ACC112 (cell line): ENCODE measurements at regions not wholly inside any gene's neighbourhood (a gene's known extent, or its start where the extent isn't known, plus 50 kb on each side); places are given as distances from the start of the nearest gene placed in this dataset.

Experiments used
- H2AFZ ChIP-seq: fragments of 200-600 bp; sonication (generic); one replicate; pipeline ENCODE4 v1.6.0; 2017; ENCODE audit warnings: antibody characterized with exemption, low read length; ENCODE audit not compliant: unreplicated experiment
- H3K27ac ChIP-seq: fragments of 200-600 bp; sonication (generic); 2 replicates; pipeline ENCODE4 v1.5.1; 2014; ENCODE audit warnings: low read depth, mild to moderate bottlenecking, antibody characterized with exemption, low read length, moderate library complexity
- H3K27me3 ChIP-seq: fragments of 200-600 bp; sonication (generic); 2 replicates; pipeline ENCODE4 v1.6.1; 2014; ENCODE audit warnings: mild to moderate bottlenecking, antibody characterized with exemption, low read length, moderate library complexity, mixed read lengths; ENCODE audit not compliant: insufficient read depth
- H3K36me3 ChIP-seq: fragments of 200-600 bp; sonication (generic); 2 replicates; pipeline ENCODE4 v1.6.1; 2016; ENCODE audit warnings: mild to moderate bottlenecking, antibody characterized with exemption, low read length, moderate library complexity, mixed read lengths; ENCODE audit not compliant: insufficient read depth
- H3K4me1 ChIP-seq: fragments of 200-600 bp; sonication (generic); one replicate; pipeline ENCODE4 v1.6.1; 2016; ENCODE audit warnings: low read length, mixed read lengths; ENCODE audit not compliant: insufficient read depth, unreplicated experiment, control insufficient read depth
- H3K4me3 ChIP-seq: fragments of 200-600 bp; sonication (generic); 2 replicates; pipeline ENCODE4 v1.5.1; 2014; ENCODE audit warnings: mild to moderate bottlenecking, low read depth, low read length
- H3K79me2 ChIP-seq: fragments of 200-600 bp; sonication (generic); one replicate; pipeline ENCODE4 v1.6.0; 2016; ENCODE audit warnings: low read length; ENCODE audit not compliant: control insufficient read depth, unreplicated experiment, insufficient read depth

DNA sequence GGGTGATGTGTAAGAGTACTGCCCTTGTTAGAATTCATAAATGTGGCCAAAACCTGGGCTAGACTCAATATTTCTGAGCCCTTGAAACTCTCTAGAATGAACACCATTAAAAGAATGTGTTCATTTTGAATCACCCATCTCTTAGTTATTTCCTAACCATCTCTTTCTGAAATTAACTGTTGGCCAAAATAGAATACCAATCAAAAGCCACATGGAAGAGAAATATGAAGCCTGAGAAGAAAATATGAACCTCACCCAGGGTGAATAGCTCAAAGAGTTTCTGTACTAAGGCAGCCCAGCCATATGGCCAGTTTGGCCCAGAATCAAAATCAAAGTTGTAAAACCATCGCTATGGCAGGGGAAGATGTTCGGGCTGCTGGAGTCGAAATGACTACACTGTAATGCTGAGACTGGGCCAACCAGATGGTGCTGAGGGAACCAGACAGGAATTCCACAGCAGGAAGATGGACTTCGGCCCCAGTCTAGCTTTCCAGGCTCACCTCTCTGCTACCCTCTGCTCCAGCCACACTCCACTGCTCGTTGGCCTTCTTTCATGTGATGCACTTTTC, 154.3 kb upstream of the ZFHX3 start:
- Histone ChIP-seq H3K4me1 (peaks cover 15% of the 10 kb centered on the region), H3K27ac (peak overlapping the region; percentile 52), H3K4me3 (peak overlapping the region; percentile 37; the same call in 1 of the 2 replicates), H2AFZ (peak overlapping the region; percentile 35), H3K27me3 (no peaks in the 10 kb centered on the region), H3K79me2 (no peaks in the 10 kb centered on the region), H3K36me3 (no peaks in the 10 kb centered on the region)

DNA sequence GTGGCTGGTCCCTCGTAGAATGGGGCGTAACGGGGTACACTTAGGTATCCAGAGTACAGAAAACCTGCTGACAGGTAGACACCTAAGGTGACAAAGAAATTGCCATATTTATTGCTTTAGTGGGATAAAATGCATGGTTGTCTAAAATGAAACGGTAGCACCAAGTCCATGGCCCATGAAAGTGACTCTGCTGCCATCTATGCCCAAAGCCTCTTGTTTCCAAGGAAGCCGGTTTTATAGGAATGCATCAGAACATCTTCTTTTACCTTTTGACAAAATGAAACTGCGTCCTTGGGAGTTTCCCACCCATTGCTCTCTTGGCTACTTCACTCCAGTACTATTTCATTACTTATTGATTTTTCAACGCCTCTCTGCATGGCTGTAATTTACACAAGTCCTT, 151.3 kb upstream of the ZFHX3 start:
- no peak overlapping the region for H2AFZ ChIP-seq
- H3K4me3 ChIP-seq: no peak overlapping the region
- H3K4me1 ChIP-seq: peaks cover 15% of the 10 kb centered on the region
- no peaks in the 10 kb centered on the region for H3K27me3 ChIP-seq
- no peaks in the 10 kb centered on the region for H3K79me2 ChIP-seq
- H3K27ac ChIP-seq: no peak overlapping the region
- no peaks in the 10 kb centered on the region for H3K36me3 ChIP-seq

DNA sequence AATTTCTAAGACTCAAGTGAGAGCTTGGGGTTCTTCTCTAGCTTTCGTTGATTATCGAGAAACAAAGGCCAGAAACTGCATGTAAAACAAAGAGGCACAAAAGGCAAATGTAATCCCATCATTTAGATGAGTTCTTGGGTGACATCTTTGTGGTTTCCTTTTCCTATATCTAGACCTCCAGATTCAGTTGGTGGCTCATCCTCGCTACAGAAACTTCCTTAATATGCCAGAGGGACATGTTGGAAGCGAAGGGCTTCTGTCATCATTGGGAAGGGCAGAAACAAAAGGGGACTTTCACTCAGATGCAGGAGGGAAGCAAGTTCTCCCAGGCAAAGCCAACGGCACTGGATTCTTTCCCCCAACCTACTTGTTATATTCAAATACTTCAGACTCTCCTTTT, 150.6 kb upstream of the ZFHX3 start:
- no peak overlapping the region for H3K4me3 ChIP-seq
- no peaks in the 10 kb centered on the region for H3K79me2 ChIP-seq
- H3K4me1 ChIP-seq: peaks cover 15% of the 10 kb centered on the region
- H3K27ac ChIP-seq: no peak overlapping the region
- no peak overlapping the region for H2AFZ ChIP-seq
- no peaks in the 10 kb centered on the region for H3K36me3 ChIP-seq
- no peaks in the 10 kb centered on the region for H3K27me3 ChIP-seq

DNA sequence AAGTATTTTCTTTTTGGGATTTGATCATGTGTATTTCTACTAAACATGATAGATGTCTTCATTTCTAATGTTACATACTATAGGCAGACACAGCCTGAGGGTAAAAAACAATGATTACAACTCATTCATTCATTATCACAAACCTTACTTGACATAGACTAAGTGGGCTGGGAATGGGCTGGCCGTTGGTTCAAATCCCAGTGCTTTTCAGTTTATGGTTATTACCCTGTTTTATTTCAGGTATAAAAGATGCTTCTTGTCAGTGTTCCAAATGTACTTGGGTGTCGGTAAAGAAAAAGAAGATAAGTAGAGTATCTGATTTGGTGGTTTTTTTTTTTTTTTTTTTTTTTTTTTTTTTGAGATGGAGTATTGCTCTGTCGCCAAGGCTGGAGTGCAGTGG, 149.7 kb upstream of the ZFHX3 start:
- Histone ChIP-seq H3K27ac (no peak overlapping the region), H3K36me3 (no peaks in the 10 kb centered on the region), H3K27me3 (no peaks in the 10 kb centered on the region), H3K79me2 (no peaks in the 10 kb centered on the region), H3K4me1 (peaks cover 14% of the 10 kb centered on the region), H3K4me3 (no peak overlapping the region), H2AFZ (no peak overlapping the region)

DNA sequence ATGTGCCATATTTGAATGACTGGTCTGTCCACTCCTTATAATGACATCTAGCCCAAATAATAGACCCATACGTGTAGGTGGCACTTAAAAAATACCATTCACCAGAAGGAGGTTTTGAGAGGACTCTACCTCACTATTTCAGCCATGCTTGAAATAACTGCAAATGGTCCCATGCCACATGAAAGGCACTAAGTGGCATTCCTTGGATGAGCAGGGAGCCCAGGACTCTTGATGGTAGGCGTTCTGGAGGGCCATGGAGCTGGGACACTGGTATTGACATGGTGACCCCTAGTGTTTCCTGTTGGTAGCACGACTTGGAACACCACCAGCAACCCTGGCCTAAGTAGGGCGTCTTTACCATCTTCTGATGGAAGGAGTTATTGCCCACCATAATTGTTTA, 148.7 kb upstream of the ZFHX3 start:
- Histone ChIP-seq H3K36me3 (no peaks in the 10 kb centered on the region), H2AFZ (no peak overlapping the region), H3K27me3 (no peaks in the 10 kb centered on the region), H3K4me3 (no peak overlapping the region), H3K4me1 (peaks cover 4% of the 10 kb centered on the region), H3K79me2 (no peaks in the 10 kb centered on the region), H3K27ac (no peak overlapping the region)

DNA sequence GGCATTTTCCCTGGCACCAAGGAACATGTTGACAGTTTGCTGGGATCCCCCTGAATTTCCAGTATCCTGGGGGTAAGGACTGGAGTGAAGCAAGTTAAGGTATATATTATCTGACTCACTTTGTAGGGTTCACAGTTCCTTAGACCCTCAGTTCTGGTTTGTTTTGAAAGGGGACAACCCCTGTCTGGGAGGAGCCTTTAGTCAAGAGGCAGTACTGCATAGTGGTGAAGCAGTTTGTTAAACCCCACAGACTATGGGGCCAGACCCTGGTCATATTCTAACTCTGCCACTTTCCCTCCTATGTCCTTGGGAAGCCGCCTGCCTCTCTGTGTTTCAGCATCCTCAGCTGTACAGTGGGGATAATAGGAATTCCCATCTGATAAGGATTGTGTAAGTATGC, 145.5 kb upstream of the ZFHX3 start:
- Histone ChIP-seq H3K36me3 (no peaks in the 10 kb centered on the region), H3K79me2 (no peaks in the 10 kb centered on the region), H3K4me3 (no peak overlapping the region), H3K27ac (no peak overlapping the region), H2AFZ (no peak overlapping the region), H3K4me1 (no peaks in the 10 kb centered on the region), H3K27me3 (peaks cover 3% of the 10 kb centered on the region; the same call in 1 of the 2 replicates)

DNA sequence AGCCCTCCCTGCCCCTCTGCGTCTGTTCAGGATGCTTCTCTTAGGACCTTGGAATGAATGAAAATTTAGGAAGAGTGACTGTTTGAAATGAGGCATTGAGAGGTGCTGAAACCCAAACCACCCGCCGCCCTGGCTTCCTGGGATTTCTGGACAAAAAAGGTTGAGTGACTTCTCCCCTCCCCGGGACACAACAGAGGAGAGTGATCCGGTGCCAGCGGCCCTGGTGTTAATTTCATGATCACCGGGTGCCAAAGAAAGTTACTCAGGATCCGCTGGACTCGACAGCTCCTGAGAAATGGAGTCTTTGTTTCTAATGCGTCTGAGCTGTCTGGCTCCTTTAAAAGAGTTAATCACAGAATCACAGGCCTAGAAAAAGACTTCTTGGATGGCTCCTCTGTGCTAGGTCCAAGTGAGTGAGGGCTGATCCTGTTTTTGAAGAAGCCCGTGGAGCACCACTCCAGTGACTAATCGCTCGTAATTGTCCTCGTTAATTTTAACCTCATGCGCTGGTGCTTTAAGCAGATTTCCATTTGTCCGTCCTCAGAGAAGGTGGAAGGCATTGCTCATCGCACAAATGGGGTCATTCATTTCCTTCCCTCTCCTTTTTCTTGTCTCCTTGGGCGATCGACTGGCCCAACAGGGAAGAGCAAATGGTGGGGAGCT, 144.4 kb upstream of the ZFHX3 start:
- Histone ChIP-seq H3K27ac (no peak overlapping the region), H3K36me3 (no peaks in the 10 kb centered on the region), H3K27me3 (peaks cover 3% of the 10 kb centered on the region; the same call in 1 of the 2 replicates), H3K4me1 (no peaks in the 10 kb centered on the region), H2AFZ (no peak overlapping the region), H3K79me2 (no peaks in the 10 kb centered on the region), H3K4me3 (no peak overlapping the region)

DNA sequence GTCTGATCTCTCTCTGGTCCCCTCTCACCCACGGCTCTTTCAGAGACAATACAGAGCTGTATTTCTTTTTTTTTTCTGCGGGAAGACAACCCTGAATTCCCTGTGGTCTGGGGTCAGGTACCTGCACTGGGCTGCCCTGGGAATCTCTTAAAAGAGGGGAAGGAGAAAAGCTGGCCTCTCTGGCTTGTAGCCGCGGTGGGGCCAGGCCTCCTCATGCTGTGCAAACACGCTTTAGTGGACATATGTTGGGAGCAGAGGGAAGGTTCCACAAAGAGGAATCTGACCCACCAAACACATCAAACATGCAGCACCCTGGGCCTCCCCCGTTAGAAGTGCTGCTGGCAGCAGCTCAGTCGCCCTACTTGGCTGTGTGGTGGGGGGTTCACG, 143.7 kb upstream of the ZFHX3 start:
- H3K27ac ChIP-seq: no peak overlapping the region
- no peak overlapping the region for H2AFZ ChIP-seq
- H3K36me3 ChIP-seq: no peaks in the 10 kb centered on the region
- H3K27me3 ChIP-seq: peaks cover 3% of the 10 kb centered on the region; the same call in 1 of the 2 replicates
- no peaks in the 10 kb centered on the region for H3K79me2 ChIP-seq
- no peaks in the 10 kb centered on the region for H3K4me1 ChIP-seq
- H3K4me3 ChIP-seq: no peak overlapping the region

DNA sequence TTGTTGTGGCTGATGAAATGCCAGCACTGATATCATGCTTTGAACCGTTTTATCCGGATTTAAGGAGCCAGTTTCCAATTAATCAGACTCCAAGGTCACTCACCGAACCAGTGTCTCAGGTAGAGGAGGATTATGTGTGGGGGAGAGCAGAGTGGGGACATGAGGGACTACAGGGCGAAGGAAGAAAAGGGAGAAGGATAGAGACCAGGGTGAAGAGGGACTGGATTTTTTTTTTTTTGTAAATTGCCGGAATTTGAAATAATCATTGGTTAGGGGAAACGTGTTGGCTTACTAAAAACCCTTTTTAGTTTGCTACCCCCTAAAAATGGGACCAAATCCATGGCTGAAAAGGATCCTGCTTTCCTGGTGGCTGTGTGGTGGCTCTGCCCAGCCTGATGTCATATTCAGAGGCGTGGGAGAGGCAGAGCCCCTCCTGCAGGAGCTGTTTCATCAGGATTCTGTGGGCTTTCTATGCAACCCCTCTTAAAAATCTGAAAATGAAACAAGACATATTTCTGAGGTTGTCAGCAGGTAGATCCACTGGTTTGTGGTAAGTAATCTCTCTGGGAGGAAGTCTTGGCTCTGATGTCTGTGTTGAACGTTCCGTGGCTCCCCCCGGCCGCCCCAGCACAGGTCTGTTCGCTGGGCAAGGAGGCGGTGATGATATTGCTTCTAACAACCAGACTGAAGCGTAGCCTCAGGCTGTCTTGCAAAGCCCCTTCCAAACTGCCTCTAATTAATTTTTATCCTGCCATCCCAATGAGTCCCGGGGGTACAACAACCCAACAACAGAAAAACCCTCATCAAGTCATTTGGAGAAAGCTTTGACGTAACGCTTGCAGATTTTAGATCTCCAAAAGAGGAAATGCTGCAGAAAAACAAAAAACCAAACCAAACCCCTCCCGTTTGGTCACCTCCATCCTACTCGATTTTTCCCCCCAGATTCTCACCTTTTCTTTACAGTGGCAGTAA, 143.0 kb upstream of the ZFHX3 start:
- Histone ChIP-seq H3K79me2 (no peaks in the 10 kb centered on the region), H2AFZ (no peak overlapping the region), H3K4me3 (no peak overlapping the region), H3K36me3 (no peaks in the 10 kb centered on the region), H3K27me3 (peaks cover 3% of the 10 kb centered on the region; the same call in 1 of the 2 replicates), H3K27ac (no peak overlapping the region), H3K4me1 (no peaks in the 10 kb centered on the region)

DNA sequence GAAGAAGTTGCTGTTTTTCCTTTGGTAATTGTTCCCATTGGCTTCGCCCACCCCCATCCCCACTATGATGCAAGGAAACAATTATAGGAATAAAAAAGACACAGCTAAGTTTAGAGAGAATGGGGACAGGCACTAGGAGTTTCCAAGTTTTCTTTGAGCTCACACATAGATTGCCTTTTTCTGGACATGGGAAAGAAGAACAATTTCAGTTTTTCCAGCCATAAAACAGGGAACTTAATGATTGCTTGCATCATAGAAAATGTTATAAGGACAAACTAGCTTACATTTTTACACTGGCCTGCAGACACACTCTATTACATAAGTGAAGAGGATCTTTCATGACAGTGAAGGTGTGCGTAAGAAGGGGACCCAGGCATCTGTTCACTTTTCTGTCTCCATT, 142.3 kb upstream of the ZFHX3 start:
- no peaks in the 10 kb centered on the region for H3K36me3 ChIP-seq
- no peak overlapping the region for H3K27ac ChIP-seq
- no peaks in the 10 kb centered on the region for H3K4me1 ChIP-seq
- H3K79me2 ChIP-seq: no peaks in the 10 kb centered on the region
- peaks cover 3% of the 10 kb centered on the region; the same call in 1 of the 2 replicates for H3K27me3 ChIP-seq
- H3K4me3 ChIP-seq: no peak overlapping the region
- H2AFZ ChIP-seq: no peak overlapping the region
